Urothelium cell line (cell line): ENCODE measurements at regions not wholly inside any gene's neighbourhood (a gene's known extent, or its start where the extent isn't known, plus 50 kb on each side); places are given as distances from the start of the nearest gene placed in this dataset.
"Not testable (repeated sequence)": the region's sequence is repeated elsewhere in the genome, so short reads cannot be mapped to it uniquely, and the experiment has no call there.

Experiments
- DNase-seq: peaks from one replicate; pipeline ENCODE4 v3.0.0; 2011; ENCODE audit warnings: low spot score, mixed read lengths
- FAIRE-seq: peaks from 2 replicates; lab custom pipeline; 2011; peaks lifted over from hg19 to GRCh38; lab: Jason Lieb, UNC

DNA sequence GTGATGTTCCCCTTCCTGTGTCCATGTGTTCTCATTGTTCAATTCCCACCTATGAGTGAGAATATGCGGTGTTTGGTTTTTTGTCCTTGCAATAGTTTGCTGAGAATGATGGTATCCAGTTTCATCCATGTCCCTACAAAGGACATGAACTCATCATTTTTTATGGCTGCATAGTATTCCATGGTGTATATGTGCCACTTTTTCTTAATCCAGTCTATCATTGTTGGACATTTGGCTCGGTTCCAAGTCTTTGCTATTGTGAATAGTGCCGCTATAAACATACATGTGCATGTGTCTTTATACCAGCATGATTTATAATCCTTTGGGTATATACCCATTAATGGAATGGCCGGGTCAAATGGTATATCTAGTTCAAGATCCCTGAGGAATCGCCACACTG lies 229.4 kb downstream of the HTR1A start:
- not testable (repeated sequence) for DNase-seq, FAIRE-seq

DNA sequence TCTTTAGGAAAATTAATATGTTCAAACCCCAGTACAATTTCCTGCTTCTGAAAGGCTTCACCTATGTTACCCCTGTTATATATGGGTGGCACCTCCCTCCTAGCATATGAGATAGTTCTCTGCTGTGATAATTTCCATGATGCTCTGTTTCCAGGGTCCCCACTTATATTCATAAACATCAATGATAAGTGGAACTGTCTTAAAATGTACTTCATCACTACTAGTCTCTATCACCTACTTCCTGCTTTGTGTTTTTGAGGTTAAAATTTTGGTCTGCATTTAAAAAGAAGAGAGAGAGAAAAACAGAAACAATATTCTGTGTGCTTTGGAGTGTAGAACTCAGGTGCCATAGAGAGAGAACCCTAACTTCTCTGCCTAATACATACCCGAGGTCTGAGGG lies 234.7 kb downstream of the HTR1A start:
- FAIRE-seq = no peak
- DNase-seq = no peak

DNA sequence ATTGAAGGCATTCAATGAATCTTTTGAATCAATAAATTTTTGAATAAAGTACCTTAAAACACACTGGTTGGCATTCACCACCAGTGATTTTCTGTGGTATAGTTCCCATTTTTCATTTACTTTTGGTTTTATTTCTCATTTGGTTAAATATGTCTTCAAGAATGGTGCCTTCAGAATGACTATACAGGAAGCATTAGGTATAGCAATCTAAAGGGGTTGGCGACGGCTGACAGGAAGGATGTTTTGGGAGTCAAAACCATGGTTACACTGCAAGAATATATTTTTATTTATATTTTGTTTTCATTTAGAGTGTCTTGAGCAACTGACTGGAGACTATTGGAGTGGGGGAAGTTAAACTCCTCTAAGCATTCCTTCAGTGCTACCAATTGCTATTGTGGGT lies 235.7 kb downstream of the HTR1A start:
- FAIRE-seq (no peak), DNase-seq (no peak)

DNA sequence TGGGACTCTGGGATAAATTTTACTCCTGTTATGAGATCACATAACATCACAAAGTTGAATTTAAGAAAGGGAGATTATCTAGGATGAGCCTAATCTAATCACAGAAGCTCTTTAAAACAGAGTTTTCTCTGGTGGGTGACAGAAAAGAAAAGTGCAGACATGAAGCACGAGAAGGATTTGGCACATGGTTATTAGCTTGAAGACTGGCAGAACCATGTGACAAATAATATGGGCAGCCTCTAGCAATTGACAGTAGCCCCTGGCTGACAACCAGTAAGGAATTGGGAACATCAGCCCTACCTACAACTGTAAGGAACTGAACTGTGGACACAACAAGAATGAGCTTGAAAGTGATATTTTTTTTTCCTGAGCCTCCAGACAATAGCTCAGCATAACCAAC lies 243.1 kb downstream of the HTR1A start:
- FAIRE-seq (no peak), DNase-seq (no peak)

DNA sequence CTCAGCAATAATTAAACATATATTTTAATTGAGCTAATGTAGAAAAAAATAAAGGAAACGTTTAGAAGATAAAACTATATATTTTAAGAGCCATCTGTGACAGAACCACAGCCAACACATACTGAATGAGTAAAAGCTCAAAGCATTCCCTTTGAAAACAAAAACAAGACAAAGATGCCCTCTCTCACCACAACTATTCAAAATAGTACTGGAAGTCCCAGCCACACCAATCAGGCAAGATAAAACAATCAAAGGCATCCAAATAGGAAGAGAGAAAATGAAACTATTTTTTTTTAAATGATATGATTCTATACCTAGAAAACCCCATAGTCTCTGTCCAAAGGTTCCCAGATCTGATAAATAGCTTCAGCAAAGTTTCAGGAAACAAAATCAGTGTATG lies 262.0 kb downstream of the HTR1A start:
- no peak for DNase-seq
- no peak for FAIRE-seq

DNA sequence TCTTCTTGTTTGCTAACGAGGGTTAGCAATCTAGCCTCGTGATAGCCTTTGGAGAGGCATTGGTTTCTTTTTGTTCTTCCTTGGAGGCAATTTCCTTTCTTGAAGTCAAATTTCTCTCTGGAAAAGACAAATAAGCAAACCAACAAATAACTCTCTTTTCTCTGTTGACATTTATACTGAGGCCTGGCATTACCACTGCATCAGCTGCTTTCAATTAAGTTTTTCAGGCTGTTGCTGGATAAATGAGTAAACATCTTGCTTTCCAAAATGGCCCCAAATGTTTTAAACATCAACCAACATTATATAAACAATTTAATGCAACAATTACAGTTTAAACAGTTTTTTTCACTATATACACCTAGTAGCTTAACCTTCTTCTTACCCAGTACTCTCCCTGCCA lies 264.4 kb downstream of the HTR1A start:
- no peak for DNase-seq
- no peak for FAIRE-seq

DNA sequence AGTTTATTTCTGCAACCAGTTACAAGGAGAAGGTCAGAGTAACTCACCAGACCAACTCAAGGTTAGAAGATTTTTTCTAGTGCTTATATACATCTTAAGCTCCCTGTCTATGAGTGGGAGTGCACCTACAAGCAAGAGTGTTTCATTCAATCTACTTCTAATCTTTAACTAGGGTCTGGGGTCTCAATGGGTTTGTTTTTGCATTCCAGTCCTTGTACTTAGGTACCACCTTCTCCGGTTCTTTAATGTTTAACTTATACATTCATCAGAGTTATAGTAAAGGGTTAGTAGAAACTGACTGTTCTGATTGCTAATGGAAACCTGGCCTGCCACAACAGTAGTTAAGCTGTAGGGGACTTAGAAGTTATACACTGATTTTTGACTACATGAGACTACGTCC lies 271.7 kb downstream of the HTR1A start:
- FAIRE-seq = no peak
- no peak for DNase-seq

DNA sequence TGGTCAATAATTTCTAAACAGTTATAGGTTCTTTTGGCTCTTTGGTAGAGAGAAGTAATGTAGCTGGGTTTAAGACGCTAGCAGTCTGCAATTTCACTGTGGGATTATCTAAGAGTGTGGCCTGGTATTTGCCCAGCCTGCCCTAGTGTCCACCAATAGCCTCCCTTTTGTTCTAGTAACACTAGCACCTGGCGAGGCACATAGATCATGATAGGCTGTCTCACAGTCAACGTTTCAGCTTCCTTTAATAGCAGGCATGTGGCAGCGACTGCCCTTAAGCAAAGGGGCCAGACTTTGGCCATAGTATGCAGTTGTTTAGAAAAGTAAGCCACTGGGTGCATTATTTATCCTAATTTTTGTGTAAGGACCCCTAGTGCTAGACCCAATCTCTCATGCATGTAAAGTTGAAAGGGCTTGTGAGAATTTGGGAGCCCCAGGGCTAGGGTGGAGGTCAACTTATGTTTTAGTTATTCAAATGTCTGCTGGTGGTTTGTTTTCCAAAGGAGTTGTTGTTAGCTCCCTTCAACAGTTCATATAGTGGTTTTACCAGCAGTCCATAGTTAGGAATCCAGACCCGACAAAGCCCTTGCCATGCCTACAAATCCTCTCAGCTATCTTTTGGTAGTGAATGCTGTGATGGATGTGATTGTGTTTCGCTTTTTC lies 274.3 kb downstream of the HTR1A start:
- no peak for FAIRE-seq
- no peak for DNase-seq

DNA sequence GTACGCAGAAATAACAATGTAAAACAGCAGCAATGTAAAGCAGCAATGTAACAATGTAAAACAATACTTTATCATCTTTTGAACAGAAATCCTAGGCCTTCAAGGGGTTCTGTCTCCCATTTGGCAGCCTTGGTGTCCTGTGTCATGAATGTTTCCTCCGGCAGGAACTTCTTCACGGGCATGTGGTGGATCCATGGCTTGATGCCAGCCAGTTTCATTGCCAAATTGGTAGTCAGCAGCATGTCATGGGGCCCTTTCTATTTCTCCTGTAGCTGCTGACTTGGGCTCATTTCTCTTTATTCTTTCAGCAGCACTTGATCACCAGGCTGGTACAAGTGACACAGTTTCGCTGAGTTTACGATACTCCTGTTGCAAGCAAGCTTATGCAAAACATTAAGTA lies 275.3 kb downstream of the HTR1A start:
- DNase-seq (no peak), FAIRE-seq (no peak)

DNA sequence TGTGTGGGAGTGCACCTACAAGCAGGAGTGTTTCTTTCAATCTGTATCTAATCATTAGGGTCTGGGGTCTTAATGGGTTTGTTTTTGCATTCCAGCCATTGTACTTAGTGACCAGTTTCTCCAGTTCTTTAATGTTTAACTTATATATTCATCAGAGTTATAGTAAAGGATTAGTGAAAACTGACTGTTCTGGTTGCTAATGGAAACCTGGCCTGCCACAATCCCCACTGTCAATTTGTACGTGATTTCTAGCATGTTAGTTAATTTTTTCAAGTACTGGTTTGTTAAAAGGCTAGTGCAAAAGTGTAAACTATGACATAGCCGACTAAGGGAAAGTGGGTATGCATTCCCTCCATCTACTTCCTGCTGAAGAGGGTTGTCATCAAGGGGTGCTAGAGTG lies 276.1 kb downstream of the HTR1A start:
- FAIRE-seq (no peak), DNase-seq (no peak)

DNA sequence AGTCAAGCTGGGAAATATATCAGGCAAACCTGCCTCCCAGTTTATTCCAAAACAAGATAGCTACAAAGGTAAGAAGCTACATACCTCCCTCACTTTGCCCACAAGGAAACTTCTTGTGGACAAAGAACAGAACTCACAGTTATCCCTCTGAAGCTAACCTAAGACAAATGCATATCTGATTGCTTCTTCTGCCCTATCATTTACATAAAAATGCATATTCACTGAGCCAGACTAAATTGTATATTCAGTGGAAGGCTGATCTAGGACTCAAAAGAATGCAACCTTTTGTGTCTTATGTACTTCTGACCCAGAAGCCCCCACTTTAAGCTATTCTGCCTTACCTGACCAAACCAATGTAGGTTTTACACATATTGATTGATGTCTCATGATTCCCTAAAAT lies 276.8 kb downstream of the HTR1A start:
- FAIRE-seq = no peak
- DNase-seq = no peak

DNA sequence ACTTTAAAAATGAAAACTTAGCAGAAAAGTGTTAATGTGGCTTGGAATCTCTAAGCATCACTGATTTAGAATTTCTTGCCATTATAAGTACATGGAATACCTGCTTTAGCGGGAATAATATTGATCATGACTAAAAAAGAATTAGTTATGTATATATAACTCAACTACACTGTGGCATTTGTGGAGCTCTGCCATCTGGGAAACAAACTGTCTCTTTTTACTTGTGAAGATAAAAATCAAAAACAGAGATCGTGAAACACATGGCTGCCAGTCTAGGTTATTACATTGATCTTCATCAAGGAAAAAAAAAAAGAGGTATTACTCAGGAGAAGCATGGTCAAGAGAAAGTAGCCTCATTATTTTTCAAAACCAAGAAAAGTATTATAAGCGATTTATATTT lies 287.4 kb downstream of the HTR1A start:
- DNase-seq (no peak), FAIRE-seq (no peak)

DNA sequence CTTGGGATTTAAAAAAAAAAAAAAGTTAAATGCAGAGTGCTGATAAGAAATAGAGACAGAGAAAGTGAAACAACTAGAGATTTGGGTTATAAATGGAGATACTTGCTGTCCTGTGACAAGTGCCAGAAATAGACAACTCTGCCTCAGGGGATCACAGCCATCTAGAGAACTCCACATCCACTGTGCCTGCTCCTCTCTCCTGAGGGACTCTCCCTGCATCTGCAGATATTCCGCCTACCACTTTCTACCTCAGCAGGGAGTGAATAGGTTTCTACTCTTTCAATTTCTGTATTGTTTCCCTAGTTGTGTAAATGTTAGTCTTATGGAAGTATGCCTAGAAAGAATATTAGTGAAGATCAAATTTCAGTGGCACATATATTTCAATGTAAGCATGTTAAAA lies 307.2 kb downstream of the HTR1A start:
- DNase-seq (no peak), FAIRE-seq (no peak)

DNA sequence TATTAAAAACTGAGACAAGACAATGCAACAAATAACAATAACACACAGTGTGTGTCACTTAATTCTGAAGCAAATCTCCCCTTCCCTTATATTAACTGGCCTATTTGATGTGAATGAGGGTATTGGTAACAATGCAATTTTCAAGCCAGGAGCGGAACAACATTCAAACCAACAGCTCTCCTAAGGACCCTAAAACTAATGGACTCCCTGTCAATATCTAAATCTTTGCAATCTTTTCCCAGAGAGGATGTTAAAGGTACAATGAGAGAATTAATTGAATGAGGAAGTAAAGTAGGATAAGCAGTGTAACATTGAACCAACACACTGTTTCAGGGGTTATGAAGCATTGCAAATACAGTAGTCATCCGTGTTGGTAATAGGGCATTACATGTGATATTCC lies 311.7 kb downstream of the HTR1A start:
- no peak for FAIRE-seq
- no peak for DNase-seq

DNA sequence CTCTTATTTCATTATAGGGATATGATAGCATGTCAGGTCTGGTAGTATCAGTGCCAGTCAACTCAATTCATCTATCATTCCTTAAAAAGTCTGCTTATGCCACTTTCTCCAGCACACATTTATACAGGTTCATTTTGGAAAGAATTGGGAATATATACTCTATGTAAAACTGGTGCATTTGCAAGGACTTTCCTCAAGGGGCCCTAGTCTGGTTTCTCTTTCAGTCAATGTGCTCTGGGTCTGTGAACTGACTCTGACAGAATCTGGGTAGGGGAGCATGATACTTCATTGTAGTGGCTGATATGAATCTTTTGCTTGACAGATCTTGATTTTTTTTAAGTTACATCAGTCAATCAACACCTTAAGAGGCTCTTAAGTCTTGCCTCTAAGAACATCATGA lies 313.9 kb downstream of the HTR1A start:
- DNase-seq (no peak), FAIRE-seq (no peak)

DNA sequence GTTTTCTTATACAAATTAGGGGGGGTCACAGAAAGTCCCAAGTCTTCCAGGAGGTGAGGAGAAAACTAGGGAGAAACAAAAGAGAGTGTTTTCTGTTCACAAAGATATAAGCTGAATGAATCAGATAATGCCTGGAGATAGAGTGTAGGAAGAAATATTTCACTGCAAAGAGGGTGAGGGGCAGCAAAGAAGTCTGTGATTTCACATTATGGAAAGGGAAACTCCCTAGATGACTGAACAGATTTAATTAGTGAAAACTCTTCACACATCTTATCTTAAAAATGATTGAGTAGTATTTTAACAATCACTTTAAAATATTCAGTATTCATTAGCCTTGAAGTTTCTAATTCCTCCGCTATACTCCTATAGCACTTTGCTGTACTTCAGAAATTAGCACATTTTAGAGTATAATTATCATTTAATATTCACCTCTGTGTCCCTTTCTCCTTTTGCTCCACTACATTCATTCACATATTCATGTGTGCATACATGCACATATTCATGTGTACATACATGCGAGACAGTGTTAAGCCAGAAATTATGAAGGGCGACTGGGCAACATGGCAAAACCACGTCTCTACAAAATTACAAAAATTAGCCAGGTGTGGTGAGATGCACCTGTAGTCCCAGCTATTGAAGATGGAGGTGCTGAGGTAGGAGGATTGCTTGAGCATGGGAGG lies 332.2 kb downstream of the HTR1A start:
- DNase-seq (no peak), FAIRE-seq (no peak)

DNA sequence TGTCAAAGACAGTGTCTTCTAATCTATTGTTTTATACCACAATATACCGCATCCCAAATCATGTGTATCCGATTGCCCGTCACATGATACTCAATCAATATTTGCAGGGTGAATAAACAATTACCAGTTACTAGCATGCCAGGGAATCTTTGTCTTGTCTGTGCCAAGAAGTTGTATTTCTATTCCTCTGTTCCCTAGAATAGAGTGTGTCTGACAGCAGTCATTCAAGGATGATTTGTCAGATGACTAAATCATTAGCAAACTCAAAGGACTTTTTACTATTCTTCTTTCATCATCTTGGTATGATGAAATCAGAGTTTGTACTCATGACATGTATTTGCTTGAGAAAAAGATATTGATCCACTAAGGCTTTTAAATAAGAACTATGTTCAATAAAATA lies 348.8 kb downstream of the HTR1A start:
- FAIRE-seq (no peak), DNase-seq (no peak)

DNA sequence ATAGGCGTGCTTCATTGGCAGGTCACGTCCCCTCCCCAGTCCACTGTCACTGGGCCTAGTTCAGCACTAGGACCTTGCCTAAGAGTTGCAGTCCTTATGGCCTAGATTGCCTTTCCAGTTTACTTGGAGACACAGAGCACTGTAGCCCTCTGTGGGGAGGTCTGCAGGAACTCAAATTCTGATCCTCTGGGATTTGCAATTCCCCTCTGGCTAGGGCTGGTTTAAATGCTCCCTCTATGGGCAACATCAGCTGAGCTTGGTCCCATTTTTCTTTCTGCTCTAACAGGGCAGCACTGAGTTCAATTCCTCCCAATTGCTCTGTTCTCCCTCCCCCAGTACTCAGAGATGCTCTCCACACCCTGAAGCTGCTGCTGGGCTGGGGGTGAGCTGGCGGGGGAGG lies 358.2 kb downstream of the HTR1A start:
- no peak for DNase-seq
- FAIRE-seq = no peak

DNA sequence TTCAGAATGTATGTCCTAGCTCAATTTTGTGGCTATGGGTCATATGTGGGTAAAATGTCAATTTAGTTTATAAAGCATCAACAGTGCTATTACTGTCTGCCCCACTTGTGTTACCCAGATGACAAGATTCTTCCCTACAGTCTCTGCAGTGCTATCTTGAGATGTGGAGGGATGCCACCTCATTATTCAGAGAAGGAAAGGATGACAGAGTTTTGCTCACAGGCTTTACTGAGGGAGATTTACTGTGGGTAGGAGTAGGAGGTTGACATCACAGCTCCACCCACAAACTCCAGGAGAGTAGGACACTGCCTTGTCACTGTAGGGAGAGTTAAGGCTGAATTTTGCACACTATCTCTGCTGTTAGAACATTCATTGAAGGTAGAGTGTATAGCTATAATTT lies 359.3 kb downstream of the HTR1A start:
- DNase-seq = no peak

DNA sequence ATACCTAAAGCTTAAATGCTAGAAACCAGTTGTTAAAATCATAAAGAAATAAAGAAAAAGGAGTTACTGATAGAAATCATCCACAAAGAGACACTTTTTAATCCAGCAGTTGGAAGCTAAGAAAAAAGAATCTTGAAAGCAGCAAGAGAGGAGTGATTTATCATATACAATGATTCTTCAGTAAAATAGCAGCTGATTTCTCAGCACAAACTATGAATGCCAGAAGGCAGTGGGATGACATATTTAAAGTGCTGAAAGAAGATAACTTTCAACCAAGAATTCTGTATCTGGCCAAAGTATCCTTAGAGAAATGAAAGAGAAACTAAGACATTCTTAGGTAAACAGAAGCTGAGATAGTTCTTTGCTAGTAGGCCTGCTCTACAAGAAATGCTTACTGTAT lies 366.0 kb downstream of the HTR1A start:
- FAIRE-seq = no peak
- no peak for DNase-seq

More for the DNA sequence above, 359.3 kb downstream of the HTR1A start:
- no peak for FAIRE-seq

DNA sequence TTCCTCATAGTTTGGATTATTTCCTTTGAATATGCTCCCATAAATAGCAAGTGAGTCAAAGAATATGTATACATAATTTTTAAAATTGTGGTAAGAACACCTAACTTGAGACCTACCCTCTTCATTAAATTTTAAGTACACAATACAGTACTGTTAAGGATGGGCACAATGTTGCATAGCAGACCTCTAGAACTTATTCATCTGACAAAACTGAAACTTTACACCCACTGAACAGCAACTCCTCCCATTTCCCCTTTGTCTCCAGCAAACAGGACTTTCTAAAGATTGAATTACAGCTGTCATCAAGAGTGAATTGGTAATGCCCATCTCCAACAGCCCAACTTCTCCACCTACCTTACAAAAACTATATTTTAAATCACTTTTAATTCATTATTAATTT lies 388.9 kb downstream of the HTR1A start:
- no peak for FAIRE-seq
- DNase-seq = no peak

DNA sequence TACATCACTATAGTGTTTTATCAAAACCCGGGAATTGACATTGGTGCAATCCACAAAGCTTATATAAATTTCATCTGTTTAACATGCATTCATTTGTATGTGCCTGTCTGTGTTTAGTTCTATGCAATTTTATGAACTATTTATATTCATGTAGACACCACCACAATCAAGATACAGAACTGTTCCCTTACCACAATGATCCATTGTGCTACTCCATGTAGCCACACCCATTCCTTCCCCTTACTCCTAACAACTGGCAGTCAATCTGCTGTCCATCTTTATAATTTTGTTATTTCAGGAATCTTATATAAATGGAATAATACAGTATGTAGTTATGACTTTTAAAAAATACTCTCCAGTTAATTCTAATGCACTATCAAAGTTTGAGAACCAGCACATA lies 389.5 kb downstream of the HTR1A start:
- DNase-seq (no peak), FAIRE-seq (no peak)

DNA sequence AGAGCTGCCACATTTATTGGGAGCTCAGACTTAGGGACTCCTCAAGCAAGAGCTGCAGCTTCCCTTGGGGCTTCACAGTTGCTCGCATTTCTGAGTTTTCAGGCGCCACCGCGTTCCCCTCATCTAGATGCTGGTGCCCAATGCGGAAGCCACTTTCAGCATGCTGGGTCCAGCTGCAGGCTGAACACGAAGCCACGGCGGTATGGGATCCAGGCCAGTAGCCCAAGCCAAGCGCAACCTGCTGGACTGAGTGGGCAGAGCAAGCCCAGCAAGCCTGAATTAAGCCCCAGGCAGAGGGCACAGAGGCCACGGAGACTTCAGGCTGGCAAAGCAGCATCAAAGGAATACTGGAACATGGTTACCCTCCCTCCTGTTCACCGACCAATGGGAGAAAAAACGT lies 391.5 kb downstream of the HTR1A start:
- no peak for DNase-seq
- no peak for FAIRE-seq
